ENCODE measurements at regions not wholly inside any gene's neighbourhood (a gene's known extent, or its start where the extent isn't known, plus 50 kb on each side); places are given as distances from the start of the nearest gene placed in this dataset.

DNA sequence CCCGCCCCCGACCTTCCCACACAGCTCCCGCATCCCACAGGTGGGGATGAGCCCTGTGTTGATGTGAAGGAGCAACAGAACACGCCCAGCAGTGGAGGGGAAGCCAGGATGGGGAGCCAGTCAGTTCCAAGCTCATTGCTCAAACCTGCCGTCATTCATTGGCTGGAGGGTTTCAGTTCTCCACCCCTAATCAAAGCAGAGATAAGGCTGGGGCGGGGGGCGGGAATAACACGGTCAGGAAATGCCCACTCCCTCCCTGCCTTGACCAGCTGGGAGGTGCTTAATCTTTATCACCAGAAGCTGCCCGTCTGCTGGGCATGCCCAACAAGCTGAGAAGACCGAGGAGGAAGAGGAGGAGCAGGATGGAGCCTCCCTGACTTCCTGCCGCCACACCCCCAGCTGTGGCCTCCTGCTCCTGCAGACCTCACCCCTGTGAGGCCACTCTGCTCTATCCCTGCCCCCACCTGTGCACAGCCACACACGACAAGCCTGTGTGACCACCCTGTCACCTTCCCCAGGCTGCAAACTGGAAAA lies 265.1 kb downstream of the ZEB1 start:
- Histone ChIP-seq H3K36me3 (no peaks in the 10 kb centered on the region), H3K4me2 (peak overlapping the region in 5 of 11 experiments; percentile 40 to 83 (median 77); a peak in 9 of 22 replicates), H3K27ac (peak overlapping the region in 2 of 11 experiments; percentile 16 to 78; a peak in 2 of 22 replicates), H3K4me3 (no peak overlapping the region), H3K9ac (no peak overlapping the region), H3K27me3 (no peaks in the 10 kb centered on the region), H3K9me3 (replicated peaks in 1 of 11) (peaks cover 12 to 20% (median 18%) of the 10 kb centered on the region in 11 experiments), H3K4me1 (peaks cover 23 to 77% (median 47%) of the 10 kb centered on the region in 10 experiments), H4K20me1 (no peaks in the 10 kb centered on the region)
- no peak for TF ChIP-seq Cebpa-rat (IDR thresholded peaks at IDR 0.05)

DNA sequence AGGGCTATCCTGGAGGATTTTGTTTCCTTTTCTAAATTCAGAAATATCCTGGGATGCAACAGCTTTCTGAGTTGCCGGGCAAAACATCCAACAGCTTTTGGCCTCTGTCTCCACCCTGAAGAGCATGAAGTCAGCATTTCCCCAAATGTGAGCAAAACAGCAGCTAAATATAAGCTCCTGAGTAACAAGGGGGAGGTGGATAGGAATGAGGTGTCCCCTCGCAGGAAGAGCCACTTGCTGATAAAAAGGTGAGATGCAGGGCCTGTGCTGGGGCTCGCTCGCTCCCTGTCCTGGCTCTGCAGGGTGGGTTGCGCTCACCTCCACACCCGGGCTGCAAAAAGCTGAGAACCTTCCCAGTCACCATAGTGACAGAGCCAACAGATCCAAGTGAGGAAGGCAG lies 264.3 kb downstream of the ZEB1 start:
- H3K4me1 ChIP-seq, result peaks cover 24 to 69% (median 47%) of the 10 kb centered on the region in 10 experiments
- H3K4me2 ChIP-seq, result peak overlapping the region in 8 of 11 experiments; percentile 47 to 83 (median 72); a peak in 13 of 22 replicates
- H3K36me3 ChIP-seq, result no peaks in the 10 kb centered on the region
- peak overlapping the region in 7 of 11 experiments; percentile 22 to 78 (median 54); a peak in 11 of 22 replicates for H3K27ac ChIP-seq
- peaks cover 12 to 14% (median 13%) of the 10 kb centered on the region in 11 experiments for H3K9me3 ChIP-seq (replicated peaks in 1 of 11)
- H3K4me3 ChIP-seq, result no peak overlapping the region
- no peaks in the 10 kb centered on the region for H4K20me1 ChIP-seq
- H3K27me3 ChIP-seq, result no peaks in the 10 kb centered on the region
- no peak overlapping the region for H3K9ac ChIP-seq
- TF ChIP-seq Cebpa-rat (IDR thresholded peaks at IDR 0.05), result no peak

DNA sequence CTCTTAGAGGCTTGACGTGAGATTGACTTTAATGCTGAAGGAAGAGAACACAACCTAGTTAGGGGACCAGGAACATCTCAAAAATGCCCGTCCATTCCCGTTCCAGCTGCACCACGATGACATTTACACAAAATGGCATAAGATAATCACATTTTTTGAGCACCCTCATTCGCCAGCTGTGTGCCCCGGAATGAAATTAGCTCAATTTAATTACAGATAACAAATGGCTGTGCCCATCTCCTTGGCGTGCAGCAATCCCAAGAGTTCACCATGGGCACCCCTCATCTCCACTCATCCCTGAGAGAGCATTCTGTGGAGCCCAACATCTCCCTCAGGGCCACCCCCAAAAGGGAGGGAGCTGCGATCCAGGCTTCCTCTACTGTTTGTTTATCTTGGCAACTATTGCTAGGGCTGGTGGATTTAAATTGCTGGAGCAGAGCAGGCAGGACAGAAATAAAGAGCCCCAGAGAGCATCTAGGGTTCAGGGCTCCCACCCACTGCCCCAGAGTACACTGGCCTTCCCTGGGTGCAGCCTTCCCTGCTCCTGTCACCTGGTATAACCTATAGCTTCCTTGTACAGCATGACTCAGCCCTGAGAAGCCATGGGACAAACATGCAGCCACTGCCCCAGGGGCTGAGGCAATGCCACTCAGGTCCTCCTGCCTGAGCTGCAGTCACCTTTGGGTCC lies 263.5 kb downstream of the ZEB1 start:
- Histone ChIP-seq H3K36me3 (no peaks in the 10 kb centered on the region), H3K4me3 (no peak overlapping the region), H3K9ac (peak overlapping the region in 5 of 11 experiments; percentile 3 to 55 (median 21); a peak in 4 of 22 replicates), H3K4me2 (peak overlapping the region; percentile 25 to 83 (median 64)), H3K27me3 (no peaks in the 10 kb centered on the region), H4K20me1 (no peaks in the 10 kb centered on the region), H3K27ac (peak overlapping the region in 8 of 11 experiments; percentile 1 to 78 (median 58); a peak in 15 of 22 replicates), H3K4me1 (peaks cover 24 to 61% (median 44%) of the 10 kb centered on the region in 10 experiments), H3K9me3 (replicated peaks in 1 of 11) (peaks cover 4 to 6% (median 5%) of the 10 kb centered on the region in 11 experiments; a peak in 21 of 22 replicates)
- no peak for TF ChIP-seq Cebpa-rat (IDR thresholded peaks at IDR 0.05)

DNA sequence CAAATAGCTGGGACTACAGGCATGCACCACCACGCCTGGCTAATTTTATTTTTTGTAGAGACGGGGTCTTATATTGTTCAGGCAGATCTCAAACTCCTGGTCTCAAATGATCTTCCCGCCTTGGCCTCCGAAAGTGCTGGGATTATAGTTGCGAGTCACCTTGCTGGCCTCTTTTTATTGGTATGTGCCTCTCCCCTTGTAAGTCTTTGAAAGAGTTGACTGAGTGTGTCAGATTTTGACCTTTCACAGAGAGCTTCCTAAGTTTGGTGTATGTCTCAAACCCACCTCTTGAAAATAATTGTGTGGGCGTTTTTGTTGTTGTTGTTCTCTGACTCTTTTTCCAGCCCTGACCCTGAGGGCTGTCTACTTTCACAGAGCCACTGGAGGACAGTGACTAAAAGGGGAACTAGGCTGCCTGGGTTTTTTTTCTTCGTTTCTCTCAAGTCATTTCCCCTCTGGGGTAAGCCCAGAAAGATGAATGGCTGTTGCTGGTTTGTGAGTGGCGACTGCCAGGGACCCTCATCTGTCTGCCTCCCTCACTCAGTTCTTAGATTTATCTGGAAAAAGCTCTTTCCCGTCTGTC lies 262.8 kb downstream of the ZEB1 start:
- Histone ChIP-seq H3K4me2 (peak overlapping the region; percentile 25 to 83 (median 64); a peak in 21 of 22 replicates), H4K20me1 (no peaks in the 10 kb centered on the region), H3K27ac (peak overlapping the region in 8 of 11 experiments; percentile 1 to 78 (median 58); a peak in 15 of 22 replicates), H3K4me3 (no peak overlapping the region), H3K27me3 (no peaks in the 10 kb centered on the region), H3K4me1 (peaks cover 18 to 54% (median 37%) of the 10 kb centered on the region in 10 experiments), H3K9me3 (replicated peaks in 1 of 11) (no peaks in the 10 kb centered on the region; a peak in 2 of 22 replicates), H3K9ac (peak overlapping the region in 5 of 11 experiments; percentile 3 to 55 (median 21); a peak in 6 of 22 replicates), H3K36me3 (no peaks in the 10 kb centered on the region)
- TF ChIP-seq Cebpa-rat (IDR thresholded peaks at IDR 0.05), result no peak

DNA sequence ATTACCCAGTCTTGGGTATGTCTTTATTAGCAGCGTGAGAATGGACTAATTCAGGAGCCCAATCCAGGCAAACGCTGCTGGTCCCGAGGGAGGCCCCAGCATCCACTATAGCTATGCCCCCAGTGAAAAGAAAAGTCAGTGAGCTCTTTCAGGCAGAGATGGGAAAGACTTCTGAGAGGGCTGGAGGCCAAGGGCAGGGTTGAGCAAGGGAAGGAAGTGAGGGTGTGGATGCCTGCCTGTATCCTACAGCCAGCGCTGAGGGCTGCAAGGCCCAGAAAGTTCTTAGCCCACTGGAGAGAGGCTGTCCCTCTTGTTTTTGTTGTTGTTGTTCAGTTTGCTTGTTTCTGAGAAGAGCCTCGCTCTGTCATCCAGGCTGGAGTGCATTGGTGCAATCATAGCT lies 261.6 kb downstream of the ZEB1 start:
- Histone ChIP-seq H3K4me1 (peaks cover 14 to 46% (median 32%) of the 10 kb centered on the region in 10 experiments), H3K27me3 (no peaks in the 10 kb centered on the region), H3K9me3 (replicated peaks in 1 of 11) (no peaks in the 10 kb centered on the region; a peak in 1 of 22 replicates), H3K9ac (no peak overlapping the region), H3K4me2 (peak overlapping the region in 5 of 11 experiments; percentile 28 to 79 (median 65); a peak in 7 of 22 replicates), H3K27ac (no peak overlapping the region), H3K36me3 (no peaks in the 10 kb centered on the region), H4K20me1 (no peaks in the 10 kb centered on the region), H3K4me3 (no peak overlapping the region)
- TF ChIP-seq Cebpa-rat (IDR thresholded peaks at IDR 0.05), result no peak
